ENCODE measurements at regions not wholly inside any gene's neighbourhood (a gene's known extent, or its start where the extent isn't known, plus 50 kb on each side); places are given as distances from the start of the nearest gene placed in this dataset.

GRCh38 chr3:31277582-31277981 is 255.1 kb upstream of the STT3B start:
- Histone ChIP-seq H3K36me3 (ENCODE audit: insufficient read depth, low read length) (no peaks in the 10 kb centered on the region), H3K79me2 (ENCODE audit: insufficient read depth, low read length) (peaks cover 15% of the 10 kb centered on the region; the same call in 1 of the 2 replicates), H3K4me2 (ENCODE audit: low read depth, low read length, poor library complexity, severe bottlenecking) (peak overlapping the region; percentile 35), H3K9me3 (ENCODE audit: insufficient read depth, low read depth, low read length) (no peaks in the 10 kb centered on the region), H3K4me3 (ENCODE audit: low read length, poor library complexity, severe bottlenecking) (peak overlapping the region; percentile 10), H3K9ac (ENCODE audit: low read depth, low read length, poor library complexity, severe bottlenecking) (no peak overlapping the region), H4K20me1 (ENCODE audit: insufficient read depth, low read length, poor library complexity, severe bottlenecking) (no peaks in the 10 kb centered on the region), H3F3A (ENCODE audit: low read depth) (no peaks in the 10 kb centered on the region), H2AFZ (ENCODE audit: low read length) (no peak overlapping the region), H3K4me1 (ENCODE audit: insufficient read depth, low read length, poor library complexity, severe bottlenecking) (peaks cover 35% of the 10 kb centered on the region), H3K27me3 (ENCODE audit: insufficient read depth, low read length, poor library complexity, severe bottlenecking) (no peaks in the 10 kb centered on the region), H3K9me2 (replicated peaks; ENCODE audit: low read depth, low read length) (no peaks in the 10 kb centered on the region)
- no peak for TF ChIP-seq CTCF (conservative IDR thresholded peaks at IDR 0.05; ENCODE audit: low read length)
- no peak for TF ChIP-seq EZH2phosphoT487 (IDR thresholded peaks at IDR 0.05; ENCODE audit: borderline replicate concordance)

- no peaks in the 10 kb centered on the region for H3K36me3 ChIP-seq (ENCODE audit: insufficient read depth, low read length)
- TF ChIP-seq EZH2phosphoT487 (IDR thresholded peaks at IDR 0.05; ENCODE audit: borderline replicate concordance) (no peak), CTCF (conservative IDR thresholded peaks at IDR 0.05; ENCODE audit: low read length) (no peak)
- H3K4me3 ChIP-seq (ENCODE audit: low read length, poor library complexity, severe bottlenecking): no peak overlapping the region
Observed at GRCh38 chr3:31278532-31278931, 254.2 kb upstream of the STT3B start.

GRCh38 chr3:31284776-31285175 is 247.9 kb upstream of the STT3B start:
- no peak for TF ChIP-seq EZH2phosphoT487 (IDR thresholded peaks at IDR 0.05; ENCODE audit: borderline replicate concordance)
- no peak for TF ChIP-seq CTCF (conservative IDR thresholded peaks at IDR 0.05; ENCODE audit: low read length)
- Histone ChIP-seq H3K36me3 (ENCODE audit: insufficient read depth, low read length) (no peaks in the 10 kb centered on the region), H3K27me3 (ENCODE audit: insufficient read depth, low read length, poor library complexity, severe bottlenecking) (no peaks in the 10 kb centered on the region), H2AFZ (ENCODE audit: low read length) (no peak overlapping the region), H3K79me2 (ENCODE audit: insufficient read depth, low read length) (no peaks in the 10 kb centered on the region), H3K4me1 (ENCODE audit: insufficient read depth, low read length, poor library complexity, severe bottlenecking) (peaks cover 36% of the 10 kb centered on the region), H3K9me2 (replicated peaks; ENCODE audit: low read depth, low read length) (no peaks in the 10 kb centered on the region), H3K9ac (ENCODE audit: low read depth, low read length, poor library complexity, severe bottlenecking) (no peak overlapping the region), H3K4me2 (ENCODE audit: low read depth, low read length, poor library complexity, severe bottlenecking) (no peak overlapping the region), H4K20me1 (ENCODE audit: insufficient read depth, low read length, poor library complexity, severe bottlenecking) (no peaks in the 10 kb centered on the region), H3K9me3 (ENCODE audit: insufficient read depth, low read depth, low read length) (no peaks in the 10 kb centered on the region), H3K4me3 (ENCODE audit: low read length, poor library complexity, severe bottlenecking) (no peak overlapping the region), H3F3A (ENCODE audit: low read depth) (0 out of 2 replicates have a peak, but pooled peaks cover 5% of the 10 kb centered on the region)

More at GRCh38 chr3:31278532-31278931, 254.2 kb upstream of the STT3B start:
- H3K79me2 ChIP-seq (ENCODE audit: insufficient read depth, low read length): peaks cover 8% of the 10 kb centered on the region; the same call in 1 of the 2 replicates
- no peaks in the 10 kb centered on the region for H3K9me3 ChIP-seq (ENCODE audit: insufficient read depth, low read depth, low read length)
- no peaks in the 10 kb centered on the region for H4K20me1 ChIP-seq (ENCODE audit: insufficient read depth, low read length, poor library complexity, severe bottlenecking)
- no peaks in the 10 kb centered on the region for H3F3A ChIP-seq (ENCODE audit: low read depth)
- peaks cover 33% of the 10 kb centered on the region for H3K4me1 ChIP-seq (ENCODE audit: insufficient read depth, low read length, poor library complexity, severe bottlenecking)
- no peaks in the 10 kb centered on the region for H3K27me3 ChIP-seq (ENCODE audit: insufficient read depth, low read length, poor library complexity, severe bottlenecking)
- H3K4me2 ChIP-seq (ENCODE audit: low read depth, low read length, poor library complexity, severe bottlenecking): no peak overlapping the region
- H3K9me2 ChIP-seq (replicated peaks; ENCODE audit: low read depth, low read length): no peaks in the 10 kb centered on the region
- no peak overlapping the region for H2AFZ ChIP-seq (ENCODE audit: low read length)
- no peak overlapping the region for H3K9ac ChIP-seq (ENCODE audit: low read depth, low read length, poor library complexity, severe bottlenecking)

Data from Loucy (cell line).